IPS-15b (cell line): ENCODE measurements at regions not wholly inside any gene's neighbourhood (a gene's known extent, or its start where the extent isn't known, plus 50 kb on each side); places are given as distances from the start of the nearest gene placed in this dataset.
"Not testable (repeated sequence)": the region's sequence is repeated elsewhere in the genome, so short reads cannot be mapped to it uniquely, and the experiment has no call there.

Source experiments
- H3K27me3 ChIP-seq: one replicate; pipeline ENCODE4 v1.6.1; 2013; ENCODE audit warnings: low read length; ENCODE audit not compliant: control insufficient read depth, insufficient read depth
- H3K36me3 ChIP-seq: one replicate; pipeline ENCODE4 v1.6.1; 2013; ENCODE audit warnings: low read length; ENCODE audit not compliant: control insufficient read depth, insufficient read depth
- H3K4me1 ChIP-seq: one replicate; pipeline ENCODE4 v1.6.1; 2013; ENCODE audit warnings: mild to moderate bottlenecking, low read length; ENCODE audit not compliant: control insufficient read depth, insufficient read depth
- H3K4me3 ChIP-seq: one replicate; pipeline ENCODE4 v1.5.1; 2013; ENCODE audit warnings: low read depth, low read length
- H3K9ac ChIP-seq: one replicate; pipeline ENCODE4 v1.6.1; 2013; ENCODE audit warnings: low read depth, mild to moderate bottlenecking, low read length
- H3K9me3 ChIP-seq: one replicate; pipeline ENCODE4 v1.6.1; 2013; ENCODE audit warnings: mild to moderate bottlenecking, low read length; ENCODE audit not compliant: control insufficient read depth, insufficient read depth

DNA sequence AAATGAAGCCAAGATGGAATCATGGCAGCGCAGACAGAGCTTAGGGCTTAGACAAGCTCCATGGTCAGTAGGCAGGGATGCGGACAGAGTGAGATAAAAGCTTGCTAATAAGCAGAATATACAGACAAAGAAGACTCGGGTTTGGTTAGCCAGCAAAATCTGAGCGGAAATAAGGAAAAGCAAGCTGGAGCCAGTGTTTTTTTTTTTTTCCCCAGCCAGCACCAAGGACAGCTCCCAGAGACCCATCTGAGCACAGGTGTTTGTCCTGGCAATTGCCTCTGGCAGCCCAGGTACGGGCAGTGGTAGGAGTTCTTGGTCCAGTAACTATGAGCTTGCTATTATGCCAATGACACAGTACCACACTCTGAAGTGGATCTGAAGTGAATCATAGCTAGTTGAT lies 187.6 kb downstream of the ADCYAP1 start:
- Histone ChIP-seq H3K9ac (no peak overlapping the region), H3K27me3 (no peaks in the 10 kb centered on the region), H3K4me1 (peaks cover 14% of the 10 kb centered on the region), H3K9me3 (no peaks in the 10 kb centered on the region), H3K36me3 (no peaks in the 10 kb centered on the region), H3K4me3 (no peak overlapping the region)

DNA sequence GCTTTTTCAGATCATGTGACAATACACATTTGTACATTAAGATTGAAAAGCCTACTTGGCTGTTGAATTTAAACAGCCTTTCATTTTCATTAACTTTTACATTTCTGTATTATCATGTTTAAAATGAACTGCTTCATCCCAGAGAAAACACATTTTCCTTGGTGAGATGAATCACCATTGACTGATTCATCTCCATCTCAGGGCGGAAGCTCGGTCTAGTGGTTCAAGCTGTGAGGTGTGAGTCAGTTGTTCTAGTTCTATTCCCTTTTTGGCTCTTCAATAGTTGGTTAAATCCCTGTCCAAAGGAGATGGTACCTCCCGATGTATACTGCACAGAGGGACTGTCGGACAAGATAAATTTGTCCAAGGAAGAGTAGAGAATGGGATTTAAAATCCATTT lies 189.7 kb downstream of the ADCYAP1 start:
- no peak overlapping the region for H3K4me3 ChIP-seq
- no peaks in the 10 kb centered on the region for H3K27me3 ChIP-seq
- H3K36me3 ChIP-seq = no peaks in the 10 kb centered on the region
- H3K9ac ChIP-seq = no peak overlapping the region
- H3K9me3 ChIP-seq = no peaks in the 10 kb centered on the region
- peaks cover 10% of the 10 kb centered on the region for H3K4me1 ChIP-seq

DNA sequence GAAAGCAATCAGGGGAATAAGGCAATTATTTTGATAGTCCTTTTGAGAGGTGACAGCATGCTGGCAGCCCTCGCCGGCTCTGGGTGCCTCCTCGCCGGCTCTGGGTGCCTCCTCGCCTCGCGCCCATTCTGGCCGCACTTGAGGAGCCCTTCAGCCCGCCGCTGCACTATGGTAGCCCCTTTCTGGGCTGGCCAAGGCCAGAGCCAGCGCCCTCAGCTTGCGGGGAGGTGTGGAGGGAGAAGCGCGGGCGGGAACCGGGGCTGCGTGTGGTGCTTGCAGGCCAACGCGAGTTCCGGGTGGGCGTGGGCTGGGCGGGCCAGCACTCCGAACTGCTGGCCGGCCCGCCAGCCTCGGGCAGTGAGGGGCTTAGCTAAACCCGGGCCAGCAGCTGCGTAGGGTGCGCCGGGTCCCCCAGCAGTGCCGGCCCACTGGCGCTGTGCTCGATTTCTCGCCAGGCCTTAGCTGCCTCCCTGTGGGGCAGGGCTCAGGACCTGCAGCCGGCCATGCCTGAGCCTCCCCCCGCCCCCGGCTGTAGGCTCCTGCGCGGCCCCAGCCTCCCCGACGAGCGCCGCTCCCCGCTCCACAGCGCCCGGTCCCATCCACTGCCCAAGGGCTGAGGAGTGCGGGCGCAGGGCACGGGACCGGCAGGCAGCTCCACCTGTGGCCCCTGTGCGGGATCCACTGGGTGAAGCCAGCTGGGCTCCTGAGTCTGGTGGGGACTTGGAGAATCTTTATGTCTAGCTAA lies 193.5 kb downstream of the ADCYAP1 start:
- H3K9me3 ChIP-seq, H3K27me3 ChIP-seq, H3K4me3 ChIP-seq, H3K9ac ChIP-seq, H3K36me3 ChIP-seq, H3K4me1 ChIP-seq: not testable (repeated sequence)

DNA sequence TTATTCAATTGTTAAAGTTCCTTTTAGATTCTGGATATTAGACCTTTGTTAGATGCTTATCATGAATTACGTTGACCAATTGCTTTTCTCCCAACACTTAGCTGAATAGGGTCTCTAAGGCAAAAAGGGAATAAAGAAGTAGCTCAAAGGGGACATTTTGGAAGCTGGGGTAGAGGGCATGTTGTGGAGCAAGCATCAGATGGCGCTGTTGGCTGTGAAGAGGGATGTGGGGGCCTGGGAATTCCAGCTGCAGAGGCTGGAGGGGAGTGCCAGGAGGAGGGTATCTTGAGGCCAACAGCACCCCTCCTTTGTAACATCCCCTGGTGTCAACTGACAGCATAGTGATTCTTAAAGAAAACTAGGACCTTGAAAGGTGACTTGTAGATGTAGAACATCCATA lies 198.2 kb downstream of the ADCYAP1 start:
- Histone ChIP-seq H3K27me3 (no peaks in the 10 kb centered on the region), H3K9me3 (no peaks in the 10 kb centered on the region), H3K36me3 (no peaks in the 10 kb centered on the region), H3K9ac (no peak overlapping the region), H3K4me3 (no peak overlapping the region), H3K4me1 (no peaks in the 10 kb centered on the region)

DNA sequence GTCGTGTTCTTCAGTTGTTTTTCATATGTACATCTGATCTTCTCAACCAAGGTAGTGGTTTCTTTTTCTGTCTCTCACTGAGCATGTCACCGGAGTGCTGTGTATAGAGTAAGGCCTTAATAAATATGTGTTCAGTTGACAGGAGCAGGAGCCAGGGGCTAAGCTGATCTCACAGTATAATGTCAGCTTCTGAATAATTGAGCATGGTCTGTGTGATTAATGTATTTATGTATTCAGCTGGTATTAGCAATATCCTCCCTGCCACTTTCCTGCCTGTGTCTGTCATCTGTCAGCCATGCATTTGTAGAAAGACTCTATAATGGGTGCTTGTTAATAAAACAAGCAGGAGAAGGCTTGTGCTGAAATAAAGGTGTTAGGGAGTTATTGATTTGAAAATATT lies 198.9 kb downstream of the ADCYAP1 start:
- Histone ChIP-seq H3K4me1 (no peaks in the 10 kb centered on the region), H3K9me3 (no peaks in the 10 kb centered on the region), H3K36me3 (no peaks in the 10 kb centered on the region), H3K9ac (no peak overlapping the region), H3K4me3 (no peak overlapping the region), H3K27me3 (no peaks in the 10 kb centered on the region)

DNA sequence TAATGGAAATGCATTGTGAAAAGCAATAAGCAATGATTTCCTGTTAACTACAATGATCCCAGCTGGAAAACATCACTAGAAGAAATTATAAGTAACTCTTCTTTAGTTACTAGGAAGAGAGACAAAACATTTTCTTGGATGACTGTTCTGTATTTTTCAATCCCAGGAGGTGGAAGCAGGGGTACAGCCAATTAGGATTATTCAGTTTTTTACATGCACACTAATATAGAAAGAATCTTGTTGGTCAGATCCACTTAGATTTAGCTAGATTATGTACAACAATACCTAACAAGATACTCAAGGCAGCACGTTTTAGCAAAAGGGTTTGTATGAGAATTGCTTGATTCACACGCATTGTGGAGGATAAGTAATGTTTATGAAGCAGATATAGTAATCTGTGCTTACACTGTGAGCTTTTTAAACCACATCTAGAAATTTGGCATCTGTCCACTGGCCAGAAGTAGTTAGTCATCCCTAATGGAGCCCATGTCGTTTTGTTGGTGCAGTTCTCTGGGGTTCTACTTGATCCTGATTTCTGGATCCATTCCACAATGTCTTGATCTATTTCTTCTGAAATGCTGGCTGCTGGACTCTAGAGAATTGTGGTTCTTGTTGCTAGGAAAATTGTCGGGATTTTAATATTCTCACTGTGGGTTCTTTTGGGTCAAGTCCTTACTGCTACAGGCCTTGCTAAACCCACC lies 199.7 kb downstream of the ADCYAP1 start:
- Histone ChIP-seq H3K9me3 (no peaks in the 10 kb centered on the region), H3K4me3 (no peak overlapping the region), H3K9ac (no peak overlapping the region), H3K4me1 (no peaks in the 10 kb centered on the region), H3K27me3 (no peaks in the 10 kb centered on the region), H3K36me3 (no peaks in the 10 kb centered on the region)

DNA sequence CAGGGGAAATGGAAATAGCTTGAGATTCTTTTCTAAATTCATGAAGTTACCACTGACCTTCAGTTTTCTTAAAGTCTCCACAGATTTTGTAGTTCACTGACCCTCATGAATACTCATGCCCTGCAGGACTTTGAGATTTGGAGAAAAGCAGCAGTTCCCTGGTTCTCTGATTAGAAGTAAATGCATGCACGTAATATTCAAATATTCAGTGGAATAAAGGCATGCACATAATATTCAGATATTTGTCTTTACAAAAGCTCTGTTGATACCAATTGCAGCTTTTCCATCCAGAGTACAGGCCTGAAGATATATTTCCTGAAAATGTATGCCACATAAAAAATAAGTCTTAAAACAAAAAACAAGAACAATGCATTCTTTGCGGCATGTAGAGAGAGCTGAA lies 219.8 kb downstream of the ADCYAP1 start:
- no peak overlapping the region for H3K9ac ChIP-seq
- no peak overlapping the region for H3K4me3 ChIP-seq
- no peaks in the 10 kb centered on the region for H3K27me3 ChIP-seq
- no peaks in the 10 kb centered on the region for H3K36me3 ChIP-seq
- no peaks in the 10 kb centered on the region for H3K4me1 ChIP-seq
- no peaks in the 10 kb centered on the region for H3K9me3 ChIP-seq

DNA sequence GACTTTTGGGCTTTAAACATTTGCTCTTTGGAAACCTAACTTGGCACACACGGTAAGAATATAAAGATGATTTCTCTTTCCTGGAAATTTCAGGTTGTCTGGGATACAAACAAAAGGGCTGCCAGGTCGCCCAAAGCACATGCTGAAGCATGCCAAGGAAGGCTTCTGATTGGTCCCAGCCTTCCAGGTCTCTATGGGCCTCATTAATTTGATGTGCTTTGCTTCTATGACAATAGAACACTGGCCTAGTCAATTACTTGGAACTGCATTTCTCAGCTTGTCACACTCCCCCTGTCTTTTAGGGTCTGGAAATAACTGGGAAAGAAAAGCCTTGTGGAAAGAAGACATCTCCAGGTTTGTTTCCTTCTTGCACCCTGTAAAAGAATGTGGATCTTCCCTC lies 228.9 kb downstream of the ADCYAP1 start:
- no peak overlapping the region for H3K4me3 ChIP-seq
- H3K9ac ChIP-seq = no peak overlapping the region
- no peaks in the 10 kb centered on the region for H3K4me1 ChIP-seq
- H3K36me3 ChIP-seq = no peaks in the 10 kb centered on the region
- no peaks in the 10 kb centered on the region for H3K27me3 ChIP-seq
- no peaks in the 10 kb centered on the region for H3K9me3 ChIP-seq

DNA sequence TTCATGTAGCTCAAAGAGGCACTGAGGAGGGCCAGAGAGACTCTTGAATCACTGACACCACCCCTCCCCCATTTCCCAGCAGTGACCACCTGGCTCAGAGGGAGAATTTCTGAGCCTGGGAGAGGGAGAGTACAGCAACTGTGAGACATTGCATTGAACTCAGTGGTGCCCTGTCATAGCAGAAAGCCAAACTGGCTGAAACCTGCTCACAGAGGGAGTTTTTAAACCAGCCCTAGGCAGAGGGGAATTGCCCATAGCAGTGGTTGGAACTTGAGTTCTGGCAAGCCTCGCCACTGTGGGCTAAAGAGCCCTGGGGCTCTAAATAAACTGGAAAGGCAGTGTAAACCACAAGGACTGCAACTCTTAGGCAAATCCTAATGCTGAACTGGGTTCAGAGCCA lies 243.1 kb downstream of the ADCYAP1 start:
- no peak overlapping the region for H3K4me3 ChIP-seq
- H3K9ac ChIP-seq = no peak overlapping the region
- peaks cover 2% of the 10 kb centered on the region for H3K9me3 ChIP-seq
- no peaks in the 10 kb centered on the region for H3K36me3 ChIP-seq
- H3K4me1 ChIP-seq = peaks cover 4% of the 10 kb centered on the region
- H3K27me3 ChIP-seq = no peaks in the 10 kb centered on the region

DNA sequence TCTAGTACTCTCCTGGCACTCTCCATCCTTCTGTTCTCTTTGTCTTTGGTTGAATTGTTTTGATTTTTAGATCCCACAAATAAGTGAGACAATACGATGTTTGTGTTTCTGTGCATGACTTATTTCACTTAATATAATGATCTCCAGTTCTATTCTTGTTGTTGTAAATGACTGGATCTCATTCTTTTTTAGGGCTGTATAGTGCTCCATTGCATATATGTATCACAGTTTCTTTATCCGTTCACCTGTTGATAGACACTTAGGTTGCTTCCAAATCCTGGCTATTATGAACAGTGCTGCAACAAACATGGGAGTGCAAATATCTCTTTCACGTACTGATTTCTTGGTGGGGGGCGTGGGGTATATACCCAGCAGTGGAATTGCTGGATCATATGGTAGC lies 245.0 kb downstream of the ADCYAP1 start:
- Histone ChIP-seq H3K36me3 (no peaks in the 10 kb centered on the region), H3K9me3 (no peaks in the 10 kb centered on the region), H3K27me3 (no peaks in the 10 kb centered on the region), H3K9ac (no peak overlapping the region), H3K4me1 (peaks cover 4% of the 10 kb centered on the region), H3K4me3 (no peak overlapping the region)

DNA sequence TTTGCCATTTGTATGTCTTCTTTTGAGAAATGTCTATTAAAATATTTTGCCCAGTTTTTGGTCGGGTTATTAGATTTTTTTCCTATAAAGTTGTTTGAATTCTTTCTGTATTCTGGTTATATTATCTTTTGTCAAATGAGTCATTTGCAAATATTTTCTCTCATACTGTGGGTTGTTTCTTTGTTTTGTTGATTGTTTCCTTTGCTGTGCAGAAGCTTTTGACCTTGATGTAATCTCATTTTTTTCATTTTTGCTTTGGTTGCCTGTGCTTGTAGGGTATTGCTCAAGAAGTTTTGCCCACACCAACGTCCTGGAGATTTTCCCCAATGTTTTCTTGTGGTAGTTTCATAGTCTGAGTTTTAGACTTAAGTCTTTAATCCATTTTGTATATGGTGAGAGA lies 245.7 kb downstream of the ADCYAP1 start:
- H3K4me3 ChIP-seq = no peak overlapping the region
- H3K36me3 ChIP-seq = no peaks in the 10 kb centered on the region
- no peaks in the 10 kb centered on the region for H3K9me3 ChIP-seq
- no peaks in the 10 kb centered on the region for H3K27me3 ChIP-seq
- peaks cover 4% of the 10 kb centered on the region for H3K4me1 ChIP-seq
- no peak overlapping the region for H3K9ac ChIP-seq

DNA sequence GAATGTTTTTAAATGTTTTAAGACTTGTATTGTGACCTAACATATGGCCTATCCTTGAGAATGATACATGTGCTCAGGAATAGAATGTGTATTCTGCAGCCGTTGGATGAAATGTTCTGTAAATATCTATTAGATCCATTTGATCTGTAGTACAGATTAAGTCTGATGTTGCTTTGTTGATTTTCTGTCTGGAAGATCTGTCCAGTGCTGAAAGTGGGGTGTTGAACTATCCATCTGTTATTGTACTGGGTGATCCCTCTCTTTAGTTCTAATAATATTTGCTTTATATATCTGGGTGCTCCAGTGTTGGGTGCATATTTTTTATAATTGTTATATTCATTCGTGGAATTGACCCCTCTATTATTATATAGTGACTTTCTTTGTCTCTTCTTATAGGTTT lies 248.3 kb downstream of the ADCYAP1 start:
- H3K27me3 ChIP-seq, H3K9ac ChIP-seq, H3K9me3 ChIP-seq, H3K4me3 ChIP-seq, H3K36me3 ChIP-seq, H3K4me1 ChIP-seq: not testable (repeated sequence)
